ENCODE measurements at regions not wholly inside any gene's neighbourhood (a gene's known extent, or its start where the extent isn't known, plus 50 kb on each side); places are given as distances from the start of the nearest gene placed in this dataset.

- TF ChIP-seq CTCF (tag by site-specific recombination; IDR thresholded peaks at IDR 0.05): no peak
- TF ChIP-seq ZNF530 (tag by site-specific recombination; IDR thresholded peaks at IDR 0.05; ENCODE audit: low read depth): no peak
Observed at GRCh38 chr5:67259548-67260215, 63.1 kb upstream of the CD180 start.

All from HEK293 (cell line).